HepG2 (cell line): ENCODE measurements at regions not wholly inside any gene's neighbourhood (a gene's known extent, or its start where the extent isn't known, plus 50 kb on each side); places are given as distances from the start of the nearest gene placed in this dataset.

Experiments used
- ATF1 ChIP-seq: IDR thresholded peaks from 2 replicates; pipeline ENCODE4 v1.6.1; 2016; ENCODE audit warnings: mild to moderate bottlenecking, control low read depth
- CCAR2 ChIP-seq: fragments of 200-400 bp; formaldehyde crosslinking; optimal IDR thresholded peaks from 2 replicates; pipeline ENCODE3; 2018; ENCODE audit warnings: low read depth, mild to moderate bottlenecking, low read length, moderate library complexity
- DBP ChIP-seq: sonication (generic); formaldehyde crosslinking; IDR thresholded peaks from 2 replicates; pipeline ENCODE4 v1.4.0; 2020; ENCODE audit warnings: missing genetic modification reagents; ENCODE audit errors: not compliant biosample characterization
- GABPA ChIP-seq, 2 experiments: IDR thresholded peaks; 2 replicates each; pipeline ENCODE4 v1.6.1; 2011 to 2016; ENCODE audit warnings: low read depth in 2 of 2, low read length in 1 of 2, missing biosample characterization in 1 of 2, missing genetic modification characterization in 1 of 2
- GMEB2 ChIP-seq: IDR thresholded peaks from 2 replicates; pipeline ENCODE4 v1.6.1; 2016; ENCODE audit warnings: missing biosample characterization, missing genetic modification reagents, low read depth
- IRF9 ChIP-seq: sonication (generic); formaldehyde crosslinking; IDR thresholded peaks from 2 replicates; pipeline ENCODE4 v1.8.0; 2022; ENCODE audit warnings: missing genetic modification reagents, mild to moderate bottlenecking, borderline replicate concordance
- MAF1 ChIP-seq: sonication (generic); formaldehyde crosslinking; IDR thresholded peaks from 2 replicates; pipeline ENCODE4 v1.5.0; 2020; ENCODE audit warnings: missing genetic modification reagents, borderline replicate concordance
- RBM39 ChIP-seq: fragments of 200-400 bp; formaldehyde crosslinking; IDR thresholded peaks from one replicate; pipeline ENCODE4 v1.6.1; 2018; ENCODE audit warnings: antibody characterized with exemption, mild to moderate bottlenecking, low read depth, low read length; ENCODE audit not compliant: poor library complexity, severe bottlenecking
- SOX6 ChIP-seq, 2 experiments: fragments of 450-650 bp in 1 of 2; sonication (generic) in 1 of 2; formaldehyde crosslinking in 1 of 2; IDR thresholded peaks; 2 replicates each; pipeline versions ENCODE4 v1.4.0 to v1.6.1; 2017 to 2020; ENCODE audit warnings: antibody characterized with exemption in 1 of 2, mild to moderate bottlenecking in 1 of 2, missing genetic modification reagents in 1 of 2
- ZNF501 ChIP-seq: sonication (generic); formaldehyde crosslinking; IDR thresholded peaks from 2 replicates; pipeline ENCODE4 v1.5.1; 2020; ENCODE audit warnings: mild to moderate bottlenecking, moderate library complexity, missing genetic modification reagents
- ZNF75D ChIP-seq: sonication (generic); formaldehyde crosslinking; IDR thresholded peaks from 2 replicates; pipeline ENCODE4 v1.8.1; 2023; ENCODE audit warnings: missing genetic modification reagents, mild to moderate bottlenecking, borderline replicate concordance

GRCh38 chr3:72242326-72242725 is 457.4 kb upstream of the PROK2 start (continued):
- TF ChIP-seq DBP (CRISPR knock-in tag): no peak
- TF ChIP-seq IRF9 (CRISPR knock-in tag): no peak
- TF ChIP-seq ATF1 (CRISPR knock-in tag): no peak
- TF ChIP-seq ZNF75D (CRISPR knock-in tag): no peak
- no peak for TF ChIP-seq ZNF501 (CRISPR knock-in tag)
- no peak for TF ChIP-seq SOX6 (IDR thresholded peaks at IDR 0.05)
- no peak for TF ChIP-seq SOX6 (CRISPR knock-in tag; IDR thresholded peaks at IDR 0.05)
- no peak for TF ChIP-seq GABPA (IDR thresholded peaks at IDR 0.05; ENCODE audit: low read depth, low read length)
- TF ChIP-seq GABPA (CRISPR knock-in tag; IDR thresholded peaks at IDR 0.05; ENCODE audit: low read depth): no peak
- TF ChIP-seq MAF1 (CRISPR knock-in tag): no peak
- no peak for TF ChIP-seq RBM39
- TF ChIP-seq GMEB2 (CRISPR knock-in tag): no peak
- TF ChIP-seq CCAR2: no peak
